Esophagus muscularis mucosa (tissue), 4 donors: ENCODE measurements at regions not wholly inside any gene's neighbourhood (a gene's known extent, or its start where the extent isn't known, plus 50 kb on each side); places are given as distances from the start of the nearest gene placed in this dataset.

Source experiments
- DNase-seq: peaks from one replicate; pipeline ENCODE4 v3.0.0-alpha.2; 2017; ENCODE audit errors: extremely low spot score
- H3K27ac ChIP-seq, 4 donors: fragments of 200-600 bp; sonication (generic); replicated peaks in 1 of 4; 1 replicate in 3 of 4; 2 replicates in 1 of 4; pipeline ENCODE4 v1.5.1; 2016 to 2019; ENCODE audit warnings: mild to moderate bottlenecking in 1 of 4
- H3K27me3 ChIP-seq, 4 donors: fragments of 200-600 bp; sonication (generic); one replicate each; pipeline versions ENCODE4 v1.5.1 to v1.6.0; 2016 to 2019
- H3K36me3 ChIP-seq, 4 donors: fragments of 200-600 bp; sonication (generic); one replicate each; pipeline ENCODE4 v1.5.1; 2016 to 2019
- H3K4me1 ChIP-seq, 4 donors: fragments of 200-600 bp; sonication (generic); one replicate each; pipeline ENCODE4 v1.5.1; 2016 to 2019
- H3K4me3 ChIP-seq, 4 donors: fragments of 200-600 bp; sonication (generic); 1 replicate in 2 of 4; 2 replicates in 2 of 4; pipeline ENCODE4 v1.5.1; 2016 to 2019; ENCODE audit warnings: mild to moderate bottlenecking in 4 of 4, moderate library complexity in 1 of 4
- H3K9me3 ChIP-seq, 4 donors: fragments of 200-600 bp; sonication (generic); 1 replicate in 3 of 4; 2 replicates in 1 of 4; pipeline ENCODE4 v1.5.1; 2016 to 2019
- CTCF ChIP-seq, 3 experiments: fragments of 200-600 bp in 2 of 3; fragments of 450-650 bp in 1 of 3; sonication (generic) in 2 of 3; IDR thresholded peaks; one replicate each; pipeline ENCODE4 v1.5.1; 2017 to 2019; ENCODE audit warnings: antibody characterized with exemption in 3 of 3, mild to moderate bottlenecking in 2 of 3, moderate library complexity in 1 of 3
- EP300 ChIP-seq: sonication (generic); formaldehyde crosslinking; IDR thresholded peaks from one replicate; pipeline ENCODE4 v1.6.1; 2017; ENCODE audit warnings: antibody characterized with exemption
- POLR2A ChIP-seq: fragments of 450-650 bp; IDR thresholded peaks from one replicate; pipeline ENCODE4 v1.6.1; 2017; ENCODE audit warnings: antibody characterized with exemption, moderate library complexity, mild to moderate bottlenecking, low read depth
- POLR2AphosphoS5 ChIP-seq, 2 donors: sonication (generic); formaldehyde crosslinking; IDR thresholded peaks; one replicate each; pipeline ENCODE4 v1.6.1; 2017; ENCODE audit warnings: antibody characterized with exemption in 2 of 2
- WGBS: methylation state at CpG from one replicate; pipeline ENCODE4 v1.1.5; 2018; 5-methylcytosine and 5-hydroxymethylcytosine counted together
- intact Hi-C: fragments of 100-400 bp; cut with DNase I; formaldehyde crosslinking; loops from one replicate; pipeline ENCODE4 v1.15.1; 2023

GRCh38 chr13:81677857-81678256 is 1336.9 kb upstream of the SPRY2 start:
- no peak for DNase-seq
- WGBS: 78% methylated on average over 2 of the region's 2 CpGs
- Histone ChIP-seq H3K9me3 (peaks cover 0 to 12% (median 5%) of the 10 kb centered on the region in 4 donors), H3K4me3 (no peak overlapping the region), H3K36me3 (no peaks in the 10 kb centered on the region), H3K27me3 (no peaks in the 10 kb centered on the region), H3K27ac (no peak overlapping the region), H3K4me1 (no peaks in the 10 kb centered on the region)
- no peak for TF ChIP-seq EP300
- no peak for TF ChIP-seq CTCF (IDR thresholded peaks at IDR 0.05)
- no peak for TF ChIP-seq POLR2AphosphoS5 (IDR thresholded peaks at IDR 0.05)
- TF ChIP-seq POLR2A: no peak
- intact Hi-C loops: no loop called here

DNA sequence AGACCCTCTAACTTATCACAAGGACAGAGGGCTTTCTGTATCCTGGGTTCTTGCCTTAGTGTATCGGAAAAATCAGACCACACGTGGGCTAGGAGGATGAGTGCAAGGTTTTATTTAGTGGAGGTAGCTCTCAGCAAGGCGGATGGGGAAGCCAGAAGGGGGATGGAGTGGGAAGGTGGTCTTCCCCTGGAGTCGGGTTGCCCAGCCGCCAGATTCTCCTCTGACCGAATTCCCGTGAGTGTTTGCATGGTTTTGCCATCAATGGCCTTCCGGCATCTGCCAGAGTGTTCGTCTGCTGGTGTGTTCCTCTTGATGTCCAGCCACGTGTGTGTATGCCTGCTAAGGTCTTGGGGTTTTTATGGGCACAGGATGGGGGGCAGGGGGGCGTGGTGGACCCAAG is 1335.1 kb upstream of the SPRY2 start:
- TF ChIP-seq EP300 (no peak), POLR2A (no peak), CTCF (IDR thresholded peaks at IDR 0.05) (no peak), POLR2AphosphoS5 (IDR thresholded peaks at IDR 0.05) (no peak)
- DNase-seq: no peak
- WGBS: 85% methylated on average over 11 of the region's 11 CpGs
- intact Hi-C loops: no loop called here
- Histone ChIP-seq H3K4me3 (no peak overlapping the region), H3K27ac (no peak overlapping the region), H3K4me1 (no peaks in the 10 kb centered on the region), H3K9me3 (peaks cover 0 to 12% (median 5%) of the 10 kb centered on the region in 4 donors), H3K27me3 (no peaks in the 10 kb centered on the region), H3K36me3 (no peaks in the 10 kb centered on the region)

- Histone ChIP-seq H3K27me3 (no peaks in the 10 kb centered on the region), H3K4me1 (no peaks in the 10 kb centered on the region), H3K27ac (no peak overlapping the region), H3K9me3 (no peaks in the 10 kb centered on the region), H3K4me3 (no peak overlapping the region), H3K36me3 (no peaks in the 10 kb centered on the region)
- DNase-seq: no peak
- TF ChIP-seq POLR2AphosphoS5 (IDR thresholded peaks at IDR 0.05) (no peak), CTCF (IDR thresholded peaks at IDR 0.05) (no peak)
- intact Hi-C loops: no loop called here
- WGBS: 79% methylated on average over 3 of the region's 3 CpGs
These were observed 1330.1 kb upstream of the SPRY2 start for GRCh38 chr13:81671064-81671463.

GRCh38 chr13:81670048-81670447 is 1329.1 kb upstream of the SPRY2 start:
- H3K27me3 ChIP-seq: no peaks in the 10 kb centered on the region
- 56% methylated on average over 2 of the region's 2 CpGs for WGBS

More at GRCh38 chr13:81670048-81670447, 1329.1 kb upstream of the SPRY2 start:
- DNase-seq: no peak
- Histone ChIP-seq H3K36me3 (no peaks in the 10 kb centered on the region), H3K4me3 (no peak overlapping the region), H3K4me1 (no peaks in the 10 kb centered on the region), H3K27ac (no peak overlapping the region), H3K9me3 (no peaks in the 10 kb centered on the region)
- intact Hi-C loops: no loop called here
- TF ChIP-seq POLR2AphosphoS5 (IDR thresholded peaks at IDR 0.05) (no peak), POLR2A (no peak), EP300 (no peak), CTCF (IDR thresholded peaks at IDR 0.05) (no peak)
